ENCODE measurements at regions not wholly inside any gene's neighbourhood (a gene's known extent, or its start where the extent isn't known, plus 50 kb on each side); places are given as distances from the start of the nearest gene placed in this dataset.

GRCh38 chr22:49234459-49234858 lies 593.2 kb downstream of the BRD1 start:
- dilution Hi-C loops (cut with HindIII; ENCODE audit: low sequenced_read_pairs, unreplicated experiment), result no loop called here
- no peak overlapping the region for H2BK120ac ChIP-seq (ENCODE audit: low read depth, low read length)
- no peak overlapping the region for H4K8ac ChIP-seq (ENCODE audit: low read depth in 2 of 2, low read length in 2 of 2)
- H3K36me3 ChIP-seq (ENCODE audit: control insufficient read depth, insufficient read depth, low read length), result no peaks in the 10 kb centered on the region
- H3K9ac ChIP-seq (ENCODE audit: low read depth, low read length), result no peak overlapping the region
- no peak for ATAC-seq (ENCODE audit: low read depth)
- H3K27me3 ChIP-seq (ENCODE audit: control insufficient read depth, insufficient read depth, low read length), result no peaks in the 10 kb centered on the region
- H4K20me1 ChIP-seq (ENCODE audit: insufficient read depth, low read length), result no peaks in the 10 kb centered on the region
- intact Hi-C loops (cut with micrococcal nuclease), result no loop called here
- H3K9me3 ChIP-seq (ENCODE audit: control insufficient read depth, insufficient read depth, low read length), result peaks cover 63% of the 10 kb centered on the region
- no peak overlapping the region for H3K4me2 ChIP-seq (ENCODE audit: low read depth, low read length)
- ChIA-PET POLR2A (ENCODE audit: unreplicated experiment) (no interaction called here), CTCF (no interaction called here)
- no peak overlapping the region for H3K23ac ChIP-seq (ENCODE audit: low read depth, low read length)
- H3K18ac ChIP-seq (ENCODE audit: low read depth, low read length), result no peak overlapping the region
- no peaks in the 10 kb centered on the region for H3K9me1 ChIP-seq (ENCODE audit: insufficient read depth, low read length)
- no peak overlapping the region for H2AK9ac ChIP-seq (replicated peaks; ENCODE audit: low read depth, low read length, poor library complexity)
- H2BK20ac ChIP-seq (ENCODE audit: low read depth, low read length), result no peak overlapping the region
- H3K4me3 ChIP-seq (ENCODE audit: insufficient read depth, low read depth, low read length), result no peak overlapping the region
- no peak overlapping the region for H3K56ac ChIP-seq (ENCODE audit: extremely low read depth, insufficient read depth, low read length)
- no peak overlapping the region for H3K4ac ChIP-seq (ENCODE audit: low read depth, low read length)
- no peak overlapping the region for H4K91ac ChIP-seq (ENCODE audit: insufficient read depth, low read depth, low read length)
- H2BK15ac ChIP-seq (ENCODE audit: low read depth, low read length), result no peak overlapping the region
- no peak overlapping the region for H2AFZ ChIP-seq (replicated peaks; ENCODE audit: low read length, poor library complexity)
- in situ Hi-C loops (cut with MboI; ENCODE audit: low sequenced_read_pairs), result no loop called here
- no peak for TF ChIP-seq NFE2L2 (IDR thresholded peaks at IDR 0.05; ENCODE audit: low read depth, low read length)
- TF ChIP-seq RAD21 (IDR thresholded peaks at IDR 0.05; ENCODE audit: low read length), result no peak
- TF ChIP-seq MAFK (IDR thresholded peaks at IDR 0.05; ENCODE audit: low read depth, low read length), result no peak
- TF ChIP-seq USF2 (IDR thresholded peaks at IDR 0.05; ENCODE audit: low read depth, low read length), result no peak
- TF ChIP-seq MXI1 (IDR thresholded peaks at IDR 0.05; ENCODE audit: borderline replicate concordance, low read depth, low read length), result no peak
- no peak for TF ChIP-seq MAZ (IDR thresholded peaks at IDR 0.05; ENCODE audit: borderline replicate concordance, low read depth, low read length)
- TF ChIP-seq RFX5 (IDR thresholded peaks at IDR 0.05; ENCODE audit: low read depth, low read length), result no peak
- no TSS peak for BruUV-seq (replicated peaks)
- no peak for DNase-seq
- 80% methylated on average over 1 of the region's 3 CpGs; no CpG with 5 or more reads in 1 of the 2 experiments for WGBS, 2 experiments (ENCODE audit: extremely low coverage in 2 of 2, insufficient read length in 1 of 2)
- no peak overlapping the region for H2AK5ac ChIP-seq (ENCODE audit: low read depth, low read length)
- H3K27ac ChIP-seq (ENCODE audit: insufficient read depth, low read length), result no peak overlapping the region
- no peak overlapping the region for H3K14ac ChIP-seq (replicated peaks; ENCODE audit: low read depth, low read length)
- H3K4me1 ChIP-seq (ENCODE audit: control insufficient read depth, insufficient read depth, low read length), result no peaks in the 10 kb centered on the region
- H4K5ac ChIP-seq (ENCODE audit: low read depth, low read length), result no peak overlapping the region
- no peak overlapping the region for H2BK5ac ChIP-seq (ENCODE audit: low read depth, low read length, poor library complexity, severe bottlenecking)
- H3K79me1 ChIP-seq (ENCODE audit: low read depth in 1 of 2, low read length in 2 of 2), result no peaks in the 10 kb centered on the region

Data from IMR-90 (cell line).